ENCODE measurements at regions not wholly inside any gene's neighbourhood (a gene's known extent, or its start where the extent isn't known, plus 50 kb on each side); places are given as distances from the start of the nearest gene placed in this dataset.
A peak's percentile ranks its signal among the peaks of the same experiment; 100 is the strongest.

DNA sequence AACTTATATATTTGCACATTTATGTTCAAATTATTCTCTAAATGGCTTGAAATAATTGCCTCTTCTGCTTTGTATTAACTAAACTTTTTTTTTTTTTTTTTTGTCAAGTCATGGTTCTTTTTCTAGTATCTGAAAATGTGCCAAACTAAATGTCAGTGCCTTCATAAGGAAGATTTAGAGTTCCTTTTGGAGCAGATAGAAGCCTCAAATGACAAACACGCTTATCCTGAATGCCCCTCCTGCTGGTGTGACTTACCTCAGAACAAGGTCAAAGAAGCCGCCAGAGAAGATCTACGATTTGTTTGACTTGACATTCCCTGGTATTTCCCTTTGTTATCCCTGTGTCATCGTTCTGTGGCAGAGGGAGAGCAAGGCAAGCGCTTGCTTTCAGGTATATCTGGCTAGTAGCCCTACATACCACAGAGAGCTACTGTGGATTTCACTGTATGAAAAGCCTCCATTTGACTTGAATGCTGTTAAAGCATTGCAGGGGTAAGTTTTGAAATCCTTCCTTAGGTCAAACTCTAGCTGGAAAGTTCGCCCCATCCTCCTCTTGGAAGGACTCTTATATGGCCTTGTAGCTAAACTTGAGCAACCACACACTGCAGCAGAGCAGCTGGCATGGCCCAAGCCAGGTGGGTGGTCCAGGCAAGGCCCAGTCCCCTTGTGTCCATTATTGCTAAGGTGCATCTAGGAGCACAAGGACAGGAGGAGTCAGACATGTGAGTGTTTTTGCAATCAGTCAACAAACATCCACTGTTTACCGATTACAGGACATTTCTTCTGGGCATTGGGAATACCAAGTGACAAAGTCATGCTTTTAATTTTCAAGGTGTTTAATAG lies 285.4 kb upstream of the USP25 start (continued):
- TF ChIP-seq ATM (IDR thresholded peaks at IDR 0.05; ENCODE audit: borderline replicate concordance) = no peak
- no peak for TF ChIP-seq ZNF598 (CRISPR knock-in tag; IDR thresholded peaks at IDR 0.05; ENCODE audit: borderline replicate concordance)
- TF ChIP-seq HNF4A (CRISPR knock-in tag; IDR thresholded peaks at IDR 0.05) = peak; percentile 63
- no peak for TF ChIP-seq NFE2L1 (CRISPR knock-in tag; IDR thresholded peaks at IDR 0.05; ENCODE audit: borderline replicate concordance)
- TF ChIP-seq TCF7 (IDR thresholded peaks at IDR 0.05; ENCODE audit: low read depth) = peak; percentile 95
- no peak for TF ChIP-seq EZH2 (conservative IDR thresholded peaks at IDR 0.05; ENCODE audit: low read depth, low read length)
- TF ChIP-seq TFDP2 (CRISPR knock-in tag; IDR thresholded peaks at IDR 0.05) = peak; percentile 56; the same call in 1 of the 2 replicates
- TF ChIP-seq ZNF230 (CRISPR knock-in tag; IDR thresholded peaks at IDR 0.05) = no peak
- no peak for TF ChIP-seq KLF6 (CRISPR knock-in tag; IDR thresholded peaks at IDR 0.05)
- TF ChIP-seq MBD4 (IDR thresholded peaks at IDR 0.05; ENCODE audit: borderline replicate concordance, low read length) = no peak
- TF ChIP-seq ZNF180 (CRISPR knock-in tag; IDR thresholded peaks at IDR 0.05; ENCODE audit: borderline replicate concordance, low read depth) = no peak
- TF ChIP-seq MZF1 (CRISPR knock-in tag; IDR thresholded peaks at IDR 0.05; ENCODE audit: borderline replicate concordance) = no peak
- TF ChIP-seq, protein P1, sequence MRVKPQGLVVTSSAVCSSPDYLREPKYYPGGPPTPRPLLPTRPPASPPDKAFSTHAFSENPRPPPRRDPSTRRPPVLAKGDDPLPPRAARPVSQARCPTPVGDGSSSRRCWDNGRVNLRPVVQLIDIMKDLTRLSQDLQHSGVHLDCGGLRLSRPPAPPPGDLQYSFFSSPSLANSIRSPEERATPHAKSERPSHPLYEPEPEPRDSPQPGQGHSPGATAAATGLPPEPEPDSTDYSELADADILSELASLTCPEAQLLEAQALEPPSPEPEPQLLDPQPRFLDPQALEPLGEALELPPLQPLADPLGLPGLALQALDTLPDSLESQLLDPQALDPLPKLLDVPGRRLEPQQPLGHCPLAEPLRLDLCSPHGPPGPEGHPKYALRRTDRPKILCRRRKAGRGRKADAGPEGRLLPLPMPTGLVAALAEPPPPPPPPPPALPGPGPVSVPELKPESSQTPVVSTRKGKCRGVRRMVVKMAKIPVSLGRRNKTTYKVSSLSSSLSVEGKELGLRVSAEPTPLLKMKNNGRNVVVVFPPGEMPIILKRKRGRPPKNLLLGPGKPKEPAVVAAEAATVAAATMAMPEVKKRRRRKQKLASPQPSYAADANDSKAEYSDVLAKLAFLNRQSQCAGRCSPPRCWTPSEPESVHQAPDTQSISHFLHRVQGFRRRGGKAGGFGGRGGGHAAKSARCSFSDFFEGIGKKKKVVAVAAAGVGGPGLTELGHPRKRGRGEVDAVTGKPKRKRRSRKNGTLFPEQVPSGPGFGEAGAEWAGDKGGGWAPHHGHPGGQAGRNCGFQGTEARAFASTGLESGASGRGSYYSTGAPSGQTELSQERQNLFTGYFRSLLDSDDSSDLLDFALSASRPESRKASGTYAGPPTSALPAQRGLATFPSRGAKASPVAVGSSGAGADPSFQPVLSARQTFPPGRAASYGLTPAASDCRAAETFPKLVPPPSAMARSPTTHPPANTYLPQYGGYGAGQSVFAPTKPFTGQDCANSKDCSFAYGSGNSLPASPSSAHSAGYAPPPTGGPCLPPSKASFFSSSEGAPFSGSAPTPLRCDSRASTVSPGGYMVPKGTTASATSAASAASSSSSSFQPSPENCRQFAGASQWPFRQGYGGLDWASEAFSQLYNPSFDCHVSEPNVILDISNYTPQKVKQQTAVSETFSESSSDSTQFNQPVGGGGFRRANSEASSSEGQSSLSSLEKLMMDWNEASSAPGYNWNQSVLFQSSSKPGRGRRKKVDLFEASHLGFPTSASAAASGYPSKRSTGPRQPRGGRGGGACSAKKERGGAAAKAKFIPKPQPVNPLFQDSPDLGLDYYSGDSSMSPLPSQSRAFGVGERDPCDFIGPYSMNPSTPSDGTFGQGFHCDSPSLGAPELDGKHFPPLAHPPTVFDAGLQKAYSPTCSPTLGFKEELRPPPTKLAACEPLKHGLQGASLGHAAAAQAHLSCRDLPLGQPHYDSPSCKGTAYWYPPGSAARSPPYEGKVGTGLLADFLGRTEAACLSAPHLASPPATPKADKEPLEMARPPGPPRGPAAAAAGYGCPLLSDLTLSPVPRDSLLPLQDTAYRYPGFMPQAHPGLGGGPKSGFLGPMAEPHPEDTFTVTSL (CRISPR knock-in tag; IDR thresholded peaks at IDR 0.05; ENCODE audit: borderline replicate concordance) = peak; percentile 72; the same call in 1 of the 2 replicates
- TF ChIP-seq ATF7 (IDR thresholded peaks at IDR 0.05) = no peak
- no peak for TF ChIP-seq ATF7 (CRISPR knock-in tag; IDR thresholded peaks at IDR 0.05)
- TF ChIP-seq ZEB1 (IDR thresholded peaks at IDR 0.05; ENCODE audit: insufficient replicate concordance, low read depth) = peak; percentile 40
- peak; percentile 23; the same call in 1 of the 2 replicates for TF ChIP-seq MIXL1 (CRISPR knock-in tag; IDR thresholded peaks at IDR 0.05)
- peak; percentile 23; the same call in 1 of the 2 replicates for TF ChIP-seq ZBTB7B (CRISPR knock-in tag; IDR thresholded peaks at IDR 0.05)
- TF ChIP-seq, protein P2, sequence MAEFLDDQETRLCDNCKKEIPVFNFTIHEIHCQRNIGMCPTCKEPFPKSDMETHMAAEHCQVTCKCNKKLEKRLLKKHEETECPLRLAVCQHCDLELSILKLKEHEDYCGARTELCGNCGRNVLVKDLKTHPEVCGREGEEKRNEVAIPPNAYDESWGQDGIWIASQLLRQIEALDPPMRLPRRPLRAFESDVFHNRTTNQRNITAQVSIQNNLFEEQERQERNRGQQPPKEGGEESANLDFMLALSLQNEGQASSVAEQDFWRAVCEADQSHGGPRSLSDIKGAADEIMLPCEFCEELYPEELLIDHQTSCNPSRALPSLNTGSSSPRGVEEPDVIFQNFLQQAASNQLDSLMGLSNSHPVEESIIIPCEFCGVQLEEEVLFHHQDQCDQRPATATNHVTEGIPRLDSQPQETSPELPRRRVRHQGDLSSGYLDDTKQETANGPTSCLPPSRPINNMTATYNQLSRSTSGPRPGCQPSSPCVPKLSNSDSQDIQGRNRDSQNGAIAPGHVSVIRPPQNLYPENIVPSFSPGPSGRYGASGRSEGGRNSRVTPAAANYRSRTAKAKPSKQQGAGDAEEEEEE (CRISPR knock-in tag; IDR thresholded peaks at IDR 0.05; ENCODE audit: borderline replicate concordance) = no peak
- no peak for TF ChIP-seq ZNF577 (CRISPR knock-in tag; IDR thresholded peaks at IDR 0.05; ENCODE audit: borderline replicate concordance, low read depth)
- TF ChIP-seq RFX3 (CRISPR knock-in tag; IDR thresholded peaks at IDR 0.05) = peak; percentile 21; the same call in 1 of the 2 replicates
- no peak for TF ChIP-seq SMARCE1 (IDR thresholded peaks at IDR 0.05; ENCODE audit: borderline replicate concordance)
- no peak for TF ChIP-seq ZNF260 (CRISPR knock-in tag; IDR thresholded peaks at IDR 0.05; ENCODE audit: borderline replicate concordance, low read depth)
